ENCODE measurements at regions not wholly inside any gene's neighbourhood (a gene's known extent, or its start where the extent isn't known, plus 50 kb on each side); places are given as distances from the start of the nearest gene placed in this dataset.
A peak's percentile ranks its signal among the peaks of the same experiment; 100 is the strongest.

DNA sequence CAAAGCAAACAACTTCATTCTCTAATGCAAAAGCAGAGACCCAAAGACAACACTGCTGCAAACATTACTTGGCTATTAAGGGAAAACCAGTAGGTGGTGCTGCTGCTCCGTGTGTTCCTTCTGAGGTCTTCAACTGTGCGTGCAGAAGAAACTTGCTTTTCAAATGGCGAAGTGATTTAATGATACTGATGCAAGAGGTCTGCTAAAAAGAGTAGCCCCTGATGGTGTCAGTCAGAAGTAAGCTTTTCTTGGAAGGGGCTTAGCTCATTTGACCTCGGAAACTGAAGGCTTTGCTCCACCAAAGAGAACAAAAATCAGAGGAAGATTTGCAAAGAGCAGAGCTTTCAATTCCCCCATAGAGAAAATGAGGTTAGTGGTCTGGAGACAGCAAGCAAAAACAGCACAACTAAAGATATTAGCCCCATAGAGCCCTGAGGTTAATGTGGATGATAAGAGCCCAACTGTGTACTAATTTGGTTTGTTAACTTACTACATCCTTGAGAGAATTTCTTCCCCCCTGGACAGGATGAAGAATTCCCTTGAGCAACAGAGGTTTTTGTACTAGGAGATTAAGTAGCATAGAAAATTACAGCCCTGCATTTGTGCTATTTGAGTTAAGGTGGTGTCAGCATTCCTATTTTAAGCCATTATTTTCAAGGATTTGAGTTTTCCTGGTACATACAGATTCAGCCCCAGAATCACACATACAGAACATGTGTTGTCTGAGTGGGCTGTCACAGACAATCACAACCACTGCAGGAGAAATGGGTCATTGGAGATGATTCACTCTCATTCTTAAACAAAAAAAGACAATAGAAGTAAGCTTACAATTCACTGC lies 153.2 kb upstream of the C9orf72 start:
- no peaks in the 10 kb centered on the region for H3K4me1 ChIP-seq (ENCODE audit: control insufficient read depth in 2 of 2, insufficient read depth in 2 of 2, low read length in 2 of 2)
- H3K36me3 ChIP-seq (ENCODE audit: control insufficient read depth in 2 of 3, insufficient read depth in 3 of 3, low read length in 3 of 3), result no peaks in the 10 kb centered on the region
- Mint-ChIP-seq H3K36me3 (no peaks in the 10 kb centered on the region), H3K27me3 (peaks cover 4 to 20% (median 12%) of the 10 kb centered on the region in 5 donors), H3K9me3 (no peaks in the 10 kb centered on the region), H3K4me3 (peak overlapping the region in 1 of 10 donors; percentile 6), H3K27ac (no peak overlapping the region), H3K4me1 (peaks cover 0 to 5% (median 0%) of the 10 kb centered on the region in 7 donors)
- peak; percentile 73 for ATAC-seq
- POLR2A ChIA-PET, result no interaction called here
- H3K9me3 ChIP-seq (ENCODE audit: control insufficient read depth in 2 of 3, low read length in 3 of 3), result no peaks in the 10 kb centered on the region
- CTCF ChIA-PET, result no interaction called here
- H3K27me3 ChIP-seq (ENCODE audit: control insufficient read depth in 2 of 2, insufficient read depth in 2 of 2, low read length in 2 of 2), result no peaks in the 10 kb centered on the region
- peak in 7 of 9 donors; percentile 10 to 50 (median 40) for DNase-seq
- no peak overlapping the region for H3K27ac ChIP-seq (ENCODE audit: low read depth, low read length)
- intact Hi-C loops (cut with micrococcal nuclease), result loop anchor here (1.0 to 10.0 kb wide), 4 partner anchors 62 to 392 kb away; no protein-coding TSS in a partner anchor
- H3K4me3 ChIP-seq (ENCODE audit: low read length), result no peak overlapping the region

DNA sequence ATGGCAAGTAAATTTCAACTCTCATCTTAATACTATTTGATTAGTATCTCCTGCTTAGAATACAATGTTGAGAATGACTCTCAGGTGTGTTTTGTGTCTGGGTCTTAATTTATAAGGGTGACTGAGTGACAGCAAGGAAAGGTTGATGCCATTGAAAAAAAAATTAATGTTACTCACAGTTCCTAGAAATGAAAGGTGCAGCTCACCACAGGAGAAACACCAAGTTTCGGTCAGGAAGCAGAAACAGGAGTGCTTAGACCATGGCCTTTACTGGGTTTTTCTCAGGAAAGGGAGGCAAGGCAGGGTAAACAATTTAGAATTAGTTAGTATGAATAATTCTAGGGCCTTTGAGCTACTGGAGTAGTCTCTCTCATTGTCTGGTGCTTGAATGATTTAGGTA lies 159.2 kb upstream of the C9orf72 start:
- Mint-ChIP-seq H3K4me1 (peaks cover 0 to 22% (median 0%) of the 10 kb centered on the region in 7 donors), H3K27ac (peak overlapping the region in 1 of 9 donors; percentile 15), H3K9me3 (peaks cover 0 to 7% (median 2%) of the 10 kb centered on the region in 11 donors), H3K36me3 (peaks cover 0 to 1% (median 0%) of the 10 kb centered on the region in 5 donors), H3K4me3 (peak overlapping the region in 1 of 10 donors; percentile 26), H3K27me3 (peaks cover 0 to 13% (median 0%) of the 10 kb centered on the region in 5 donors)
- H3K36me3 ChIP-seq (ENCODE audit: control insufficient read depth in 2 of 3, insufficient read depth in 3 of 3, low read length in 3 of 3), result no peaks in the 10 kb centered on the region
- H3K27ac ChIP-seq (ENCODE audit: low read depth, low read length), result no peak overlapping the region
- ATAC-seq (no peak), DNase-seq (peak in 1 of 9 donors; percentile 24)
- H3K4me1 ChIP-seq (ENCODE audit: control insufficient read depth in 2 of 2, insufficient read depth in 2 of 2, low read length in 2 of 2), result no peaks in the 10 kb centered on the region
- intact Hi-C loops (cut with micrococcal nuclease), result no loop called here
- H3K27me3 ChIP-seq (ENCODE audit: control insufficient read depth in 2 of 2, insufficient read depth in 2 of 2, low read length in 2 of 2), result no peaks in the 10 kb centered on the region
- H3K9me3 ChIP-seq (ENCODE audit: control insufficient read depth in 2 of 3, low read length in 3 of 3), result no peaks in the 10 kb centered on the region
- ChIA-PET CTCF (no interaction called here), POLR2A (no interaction called here)
- no peak overlapping the region for H3K4me3 ChIP-seq (ENCODE audit: low read length)

DNA sequence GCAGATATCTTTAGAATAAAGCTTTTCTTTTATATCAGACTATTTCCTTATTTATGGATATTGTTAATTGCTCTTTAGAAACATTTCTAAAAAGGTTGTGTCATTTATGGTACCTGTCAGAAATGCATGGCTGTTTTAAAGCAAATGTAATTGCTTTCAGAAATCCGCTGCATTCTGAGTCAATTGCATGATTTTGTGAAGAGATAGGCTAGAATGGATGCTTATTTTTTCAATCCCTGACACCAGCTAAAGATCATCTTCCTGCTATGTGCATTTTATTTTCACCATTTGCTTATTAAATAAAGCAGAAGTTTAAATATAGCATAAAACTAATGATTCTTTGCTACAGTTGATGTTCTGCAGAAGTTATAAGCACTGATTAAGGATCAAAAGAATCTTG lies 170.2 kb upstream of the C9orf72 start:
- H3K36me3 ChIP-seq (ENCODE audit: control insufficient read depth in 2 of 3, insufficient read depth in 3 of 3, low read length in 3 of 3), result no peaks in the 10 kb centered on the region
- intact Hi-C loops (cut with micrococcal nuclease), result no loop called here
- Mint-ChIP-seq H3K4me3 (no peak overlapping the region), H3K27ac (no peak overlapping the region), H3K4me1 (no peaks in the 10 kb centered on the region), H3K9me3 (peaks cover 0 to 19% (median 6%) of the 10 kb centered on the region in 11 donors), H3K36me3 (peaks cover 0 to 6% (median 0%) of the 10 kb centered on the region in 5 donors), H3K27me3 (peaks cover 9 to 36% (median 25%) of the 10 kb centered on the region in 5 donors)
- DNase-seq (no peak), ATAC-seq (no peak)
- ChIA-PET POLR2A (interaction anchor here (0.7 kb wide), 1 partner anchor 536 kb away, joined by 8 read pairs; no protein-coding TSS in a partner anchor), CTCF (no interaction called here)
- H3K9me3 ChIP-seq (ENCODE audit: control insufficient read depth in 2 of 3, low read length in 3 of 3), result no peaks in the 10 kb centered on the region
- H3K4me3 ChIP-seq (ENCODE audit: low read length), result no peak overlapping the region
- no peaks in the 10 kb centered on the region for H3K4me1 ChIP-seq (ENCODE audit: control insufficient read depth in 2 of 2, insufficient read depth in 2 of 2, low read length in 2 of 2)
- H3K27ac ChIP-seq (ENCODE audit: low read depth, low read length), result no peak overlapping the region
- H3K27me3 ChIP-seq (ENCODE audit: control insufficient read depth in 2 of 2, insufficient read depth in 2 of 2, low read length in 2 of 2), result no peaks in the 10 kb centered on the region

DNA sequence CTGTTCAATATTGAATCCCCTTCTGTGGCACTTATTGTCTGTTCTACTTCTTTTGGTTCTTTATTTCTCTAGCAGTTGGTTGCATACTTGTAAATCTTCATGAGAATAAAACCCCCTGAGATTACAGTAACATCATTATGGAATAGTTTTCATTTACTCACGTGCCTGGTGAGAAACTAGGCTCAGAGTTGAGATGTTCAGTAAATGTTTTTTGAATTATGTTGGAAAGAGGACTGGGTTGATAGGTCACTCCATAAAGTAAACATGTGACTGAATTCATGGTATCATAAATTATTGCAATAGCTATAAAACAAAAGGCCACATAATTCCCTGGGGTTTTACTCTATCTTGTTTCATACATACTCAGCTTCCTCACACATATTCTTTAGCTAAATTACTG lies 174.2 kb upstream of the C9orf72 start:
- no peak overlapping the region for H3K4me3 ChIP-seq (ENCODE audit: low read length)
- Mint-ChIP-seq H3K4me1 (no peaks in the 10 kb centered on the region), H3K36me3 (no peaks in the 10 kb centered on the region), H3K27me3 (peaks cover 8 to 27% (median 21%) of the 10 kb centered on the region in 5 donors), H3K9me3 (no peaks in the 10 kb centered on the region), H3K27ac (no peak overlapping the region), H3K4me3 (no peak overlapping the region)
- intact Hi-C loops (cut with micrococcal nuclease), result no loop called here
- no peaks in the 10 kb centered on the region for H3K9me3 ChIP-seq (ENCODE audit: control insufficient read depth in 2 of 3, low read length in 3 of 3)
- no peak overlapping the region for H3K27ac ChIP-seq (ENCODE audit: low read depth, low read length)
- ATAC-seq (no peak), DNase-seq (no peak)
- H3K4me1 ChIP-seq (ENCODE audit: control insufficient read depth in 2 of 2, insufficient read depth in 2 of 2, low read length in 2 of 2), result no peaks in the 10 kb centered on the region
- ChIA-PET POLR2A (no interaction called here), CTCF (no interaction called here)
- no peaks in the 10 kb centered on the region for H3K36me3 ChIP-seq (ENCODE audit: control insufficient read depth in 2 of 3, insufficient read depth in 3 of 3, low read length in 3 of 3)
- H3K27me3 ChIP-seq (ENCODE audit: control insufficient read depth in 2 of 2, insufficient read depth in 2 of 2, low read length in 2 of 2), result no peaks in the 10 kb centered on the region

DNA sequence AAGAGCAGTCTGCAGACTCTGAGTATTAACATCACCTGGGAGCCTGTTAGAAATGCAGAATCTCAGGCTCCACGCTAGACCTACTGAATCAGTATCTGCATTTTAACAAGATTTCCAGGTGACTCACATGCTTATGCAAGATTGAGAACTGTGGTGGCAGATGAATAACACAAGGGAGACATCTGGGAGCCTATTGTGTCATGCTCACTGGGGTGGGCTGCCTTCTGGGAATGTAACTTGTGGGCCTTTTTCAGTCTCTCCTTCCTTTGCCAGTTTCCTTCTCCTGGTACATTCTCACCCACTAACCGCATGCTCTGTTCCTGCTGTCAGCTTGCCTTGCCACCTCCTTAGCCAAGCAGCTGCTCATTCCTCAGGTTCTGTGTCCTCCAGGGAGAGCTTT lies 176.6 kb upstream of the C9orf72 start:
- intact Hi-C loops (cut with micrococcal nuclease), result no loop called here
- Histone ChIP-seq H3K27ac (ENCODE audit: low read depth, low read length) (no peak overlapping the region), H3K27me3 (ENCODE audit: control insufficient read depth in 2 of 2, insufficient read depth in 2 of 2, low read length in 2 of 2) (no peaks in the 10 kb centered on the region), H3K36me3 (ENCODE audit: control insufficient read depth in 2 of 3, insufficient read depth in 3 of 3, low read length in 3 of 3) (no peaks in the 10 kb centered on the region), H3K4me3 (ENCODE audit: low read length) (no peak overlapping the region), H3K4me1 (ENCODE audit: control insufficient read depth in 2 of 2, insufficient read depth in 2 of 2, low read length in 2 of 2) (no peaks in the 10 kb centered on the region), H3K9me3 (ENCODE audit: control insufficient read depth in 2 of 3, low read length in 3 of 3) (no peaks in the 10 kb centered on the region)
- DNase-seq (no peak), ATAC-seq (no peak)
- no peaks in the 10 kb centered on the region for H3K4me1 Mint-ChIP-seq
- no peak overlapping the region for H3K4me3 Mint-ChIP-seq
- POLR2A ChIA-PET, result no interaction called here
- no peaks in the 10 kb centered on the region for H3K9me3 Mint-ChIP-seq
- no peak overlapping the region for H3K27ac Mint-ChIP-seq
- H3K27me3 Mint-ChIP-seq, result peaks cover 8 to 19% (median 15%) of the 10 kb centered on the region in 5 donors
- no peaks in the 10 kb centered on the region for H3K36me3 Mint-ChIP-seq
- CTCF ChIA-PET, result no interaction called here

DNA sequence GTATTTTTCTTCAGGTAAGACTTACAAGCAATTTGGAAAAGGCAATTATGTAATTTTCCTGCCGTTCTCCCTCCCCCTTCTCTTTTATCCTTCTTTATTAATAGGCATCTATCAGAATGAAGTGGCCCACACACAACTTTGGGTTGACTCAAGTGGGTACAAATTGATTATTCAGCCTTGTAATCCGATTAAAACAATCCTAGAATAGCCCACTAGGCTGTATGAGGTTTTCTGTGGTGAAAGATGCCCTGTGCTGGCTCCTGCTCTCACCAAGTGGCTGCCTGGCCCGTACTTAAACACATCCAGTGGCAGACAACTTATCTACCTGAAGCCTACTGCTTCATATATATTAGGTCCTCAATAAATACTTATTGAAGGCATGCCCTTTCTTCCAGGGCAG lies 177.3 kb upstream of the C9orf72 start:
- Histone ChIP-seq H3K9me3 (ENCODE audit: control insufficient read depth in 2 of 3, low read length in 3 of 3) (no peaks in the 10 kb centered on the region), H3K36me3 (ENCODE audit: control insufficient read depth in 2 of 3, insufficient read depth in 3 of 3, low read length in 3 of 3) (no peaks in the 10 kb centered on the region), H3K4me1 (ENCODE audit: control insufficient read depth in 2 of 2, insufficient read depth in 2 of 2, low read length in 2 of 2) (no peaks in the 10 kb centered on the region), H3K4me3 (ENCODE audit: low read length) (no peak overlapping the region), H3K27ac (ENCODE audit: low read depth, low read length) (no peak overlapping the region), H3K27me3 (ENCODE audit: control insufficient read depth in 2 of 2, insufficient read depth in 2 of 2, low read length in 2 of 2) (no peaks in the 10 kb centered on the region)
- no peaks in the 10 kb centered on the region for H3K4me1 Mint-ChIP-seq
- CTCF ChIA-PET, result no interaction called here
- peaks cover 5 to 19% (median 15%) of the 10 kb centered on the region in 5 donors for H3K27me3 Mint-ChIP-seq
- no peak overlapping the region for H3K27ac Mint-ChIP-seq
- POLR2A ChIA-PET, result no interaction called here
- H3K4me3 Mint-ChIP-seq, result no peak overlapping the region
- DNase-seq, result no peak
- no peaks in the 10 kb centered on the region for H3K36me3 Mint-ChIP-seq
- intact Hi-C loops (cut with micrococcal nuclease), result no loop called here
- no peak for ATAC-seq
- H3K9me3 Mint-ChIP-seq, result peaks cover 0 to 2% (median 0%) of the 10 kb centered on the region in 11 donors

DNA sequence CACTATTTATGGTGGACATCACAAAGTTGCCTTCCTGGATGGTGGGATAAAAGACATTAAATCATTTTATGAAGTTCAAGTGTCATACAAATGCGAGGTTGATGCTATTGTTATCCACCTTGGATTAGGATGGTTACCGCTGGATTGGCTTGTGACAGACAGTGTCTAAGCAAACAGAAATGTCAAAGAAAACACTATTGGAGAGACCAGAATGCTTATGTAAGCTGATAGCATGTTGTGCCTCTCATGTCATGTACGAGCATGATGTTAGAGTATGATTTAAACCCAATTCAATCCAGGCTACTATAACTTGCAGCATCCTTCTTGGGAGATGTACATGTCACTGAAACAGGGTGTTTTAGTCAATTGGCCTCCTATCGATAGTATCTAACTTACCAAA lies 178.8 kb upstream of the C9orf72 start:
- no peak for ATAC-seq
- H3K4me3 Mint-ChIP-seq, result no peak overlapping the region
- H3K4me1 Mint-ChIP-seq, result no peaks in the 10 kb centered on the region
- H3K27ac ChIP-seq (ENCODE audit: low read depth, low read length), result no peak overlapping the region
- no peaks in the 10 kb centered on the region for H3K9me3 ChIP-seq (ENCODE audit: control insufficient read depth in 2 of 3, low read length in 3 of 3)
- H3K36me3 Mint-ChIP-seq, result no peaks in the 10 kb centered on the region
- H3K4me1 ChIP-seq (ENCODE audit: control insufficient read depth in 2 of 2, insufficient read depth in 2 of 2, low read length in 2 of 2), result no peaks in the 10 kb centered on the region
- H3K9me3 Mint-ChIP-seq, result peaks cover 0 to 2% (median 0%) of the 10 kb centered on the region in 11 donors
- H3K36me3 ChIP-seq (ENCODE audit: control insufficient read depth in 2 of 3, insufficient read depth in 3 of 3, low read length in 3 of 3), result no peaks in the 10 kb centered on the region
- no peak for DNase-seq
- CTCF ChIA-PET, result no interaction called here
- H3K27me3 ChIP-seq (ENCODE audit: control insufficient read depth in 2 of 2, insufficient read depth in 2 of 2, low read length in 2 of 2), result no peaks in the 10 kb centered on the region
- POLR2A ChIA-PET, result no interaction called here
- intact Hi-C loops (cut with micrococcal nuclease), result no loop called here
- no peak overlapping the region for H3K27ac Mint-ChIP-seq
- peaks cover 3 to 23% (median 12%) of the 10 kb centered on the region in 5 donors for H3K27me3 Mint-ChIP-seq
- H3K4me3 ChIP-seq (ENCODE audit: low read length), result no peak overlapping the region
